ENCODE measurements at regions not wholly inside any gene's neighbourhood (a gene's known extent, or its start where the extent isn't known, plus 50 kb on each side); places are given as distances from the start of the nearest gene placed in this dataset.

- DNase-seq (ENCODE audit: low read depth in 2 of 2), result no peak
- H3K27ac ChIP-seq (ENCODE audit: insufficient read depth, low read length), result no peak overlapping the region
- no peak overlapping the region for H3K9ac ChIP-seq (ENCODE audit: insufficient read depth, low read length)
- H4K20me1 ChIP-seq (ENCODE audit: control insufficient read depth, extremely low read depth, insufficient read depth, low read length), result no peaks in the 10 kb centered on the region
- no peak overlapping the region for H3K4me3 ChIP-seq (replicated peaks in 1 of 4; ENCODE audit: control extremely low read depth in 1 of 4, insufficient read depth in 1 of 4, low read depth in 3 of 4, low read length in 4 of 4)
- H3K4me2 ChIP-seq (ENCODE audit: extremely low read depth, insufficient read depth, low read length), result no peak overlapping the region
- H3K36me3 ChIP-seq (ENCODE audit: control insufficient read depth, insufficient read depth, low read length), result no peaks in the 10 kb centered on the region
- no peaks in the 10 kb centered on the region for H3K9me3 ChIP-seq (ENCODE audit: control insufficient read depth, insufficient read depth, low read depth, low read length)
- no peaks in the 10 kb centered on the region for H3K27me3 ChIP-seq (ENCODE audit: control insufficient read depth, insufficient read depth, low read length)
- no peaks in the 10 kb centered on the region for H3K4me1 ChIP-seq (ENCODE audit: control insufficient read depth, extremely low read depth, insufficient read depth, low read length)
- TF ChIP-seq, protein P1, sequence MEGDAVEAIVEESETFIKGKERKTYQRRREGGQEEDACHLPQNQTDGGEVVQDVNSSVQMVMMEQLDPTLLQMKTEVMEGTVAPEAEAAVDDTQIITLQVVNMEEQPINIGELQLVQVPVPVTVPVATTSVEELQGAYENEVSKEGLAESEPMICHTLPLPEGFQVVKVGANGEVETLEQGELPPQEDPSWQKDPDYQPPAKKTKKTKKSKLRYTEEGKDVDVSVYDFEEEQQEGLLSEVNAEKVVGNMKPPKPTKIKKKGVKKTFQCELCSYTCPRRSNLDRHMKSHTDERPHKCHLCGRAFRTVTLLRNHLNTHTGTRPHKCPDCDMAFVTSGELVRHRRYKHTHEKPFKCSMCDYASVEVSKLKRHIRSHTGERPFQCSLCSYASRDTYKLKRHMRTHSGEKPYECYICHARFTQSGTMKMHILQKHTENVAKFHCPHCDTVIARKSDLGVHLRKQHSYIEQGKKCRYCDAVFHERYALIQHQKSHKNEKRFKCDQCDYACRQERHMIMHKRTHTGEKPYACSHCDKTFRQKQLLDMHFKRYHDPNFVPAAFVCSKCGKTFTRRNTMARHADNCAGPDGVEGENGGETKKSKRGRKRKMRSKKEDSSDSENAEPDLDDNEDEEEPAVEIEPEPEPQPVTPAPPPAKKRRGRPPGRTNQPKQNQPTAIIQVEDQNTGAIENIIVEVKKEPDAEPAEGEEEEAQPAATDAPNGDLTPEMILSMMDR (conservative IDR thresholded peaks at IDR 0.05 in 1 of 2, IDR thresholded peaks at IDR 0.05 in 1 of 2; ENCODE audit: low read depth in 1 of 2, low read length in 2 of 2), result no peak
- no peak for TF ChIP-seq EZH2 (IDR thresholded peaks at IDR 0.05; ENCODE audit: low read length, missing control alignments)
- no peak overlapping the region for H2AFZ ChIP-seq (ENCODE audit: low read length)
- H3K79me2 ChIP-seq (ENCODE audit: control insufficient read depth, insufficient read depth, low read length), result no peaks in the 10 kb centered on the region
Measured at GRCh38 chr9:78963911-78964310, 607.9 kb upstream of the TLE4 start.

DNA sequence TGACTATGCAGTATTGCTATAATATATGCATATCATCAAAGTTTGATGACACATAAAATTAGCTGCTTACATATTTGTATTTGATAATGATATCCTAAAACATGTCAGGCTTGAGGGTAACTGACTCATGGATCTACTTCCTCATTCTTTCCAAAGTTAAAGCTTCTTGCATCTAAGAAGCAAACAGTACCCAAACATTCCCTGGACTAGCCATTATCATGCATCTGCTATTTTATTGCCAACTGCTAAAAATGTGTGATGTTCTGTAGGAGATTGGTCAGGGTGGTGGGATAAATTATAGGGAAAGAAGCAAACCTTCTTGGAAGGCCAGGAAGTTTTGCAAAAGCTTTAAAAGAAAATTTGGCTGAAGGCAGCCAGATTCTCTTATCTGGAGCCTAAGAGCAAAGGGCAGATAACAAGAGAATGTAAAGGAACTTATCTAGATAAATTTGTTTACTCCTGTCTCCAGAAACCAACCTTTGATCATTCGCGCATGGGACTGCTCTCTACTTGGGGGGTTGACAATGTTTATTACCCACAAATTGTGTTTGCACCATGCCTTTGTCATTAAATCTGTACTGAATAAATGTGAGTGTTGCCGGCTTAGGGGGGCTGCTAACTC, 604.1 kb upstream of the TLE4 start:
- no peak overlapping the region for H3K9ac ChIP-seq (ENCODE audit: insufficient read depth, low read length)
- no peaks in the 10 kb centered on the region for H3K4me1 ChIP-seq (ENCODE audit: control insufficient read depth, extremely low read depth, insufficient read depth, low read length)
- no peaks in the 10 kb centered on the region for H3K79me2 ChIP-seq (ENCODE audit: control insufficient read depth, insufficient read depth, low read length)
- H4K20me1 ChIP-seq (ENCODE audit: control insufficient read depth, extremely low read depth, insufficient read depth, low read length), result no peaks in the 10 kb centered on the region
- no peak for TF ChIP-seq EZH2 (IDR thresholded peaks at IDR 0.05; ENCODE audit: low read length, missing control alignments)
- TF ChIP-seq, protein P1 (conservative IDR thresholded peaks at IDR 0.05 in 1 of 2, IDR thresholded peaks at IDR 0.05 in 1 of 2; ENCODE audit: low read depth in 1 of 2, low read length in 2 of 2), result no peak
- no peak overlapping the region for H2AFZ ChIP-seq (ENCODE audit: low read length)
- no peak overlapping the region for H3K27ac ChIP-seq (ENCODE audit: insufficient read depth, low read length)
- DNase-seq (ENCODE audit: low read depth in 2 of 2), result no peak
- H3K9me3 ChIP-seq (ENCODE audit: control insufficient read depth, insufficient read depth, low read depth, low read length), result no peaks in the 10 kb centered on the region
- H3K4me2 ChIP-seq (ENCODE audit: extremely low read depth, insufficient read depth, low read length), result no peak overlapping the region
- no peak overlapping the region for H3K4me3 ChIP-seq (replicated peaks in 1 of 4; ENCODE audit: control extremely low read depth in 1 of 4, insufficient read depth in 1 of 4, low read depth in 3 of 4, low read length in 4 of 4)
- H3K27me3 ChIP-seq (ENCODE audit: control insufficient read depth, insufficient read depth, low read length), result no peaks in the 10 kb centered on the region
- no peaks in the 10 kb centered on the region for H3K36me3 ChIP-seq (ENCODE audit: control insufficient read depth, insufficient read depth, low read length)

GRCh38 chr9:78970375-78970774, 601.4 kb upstream of the TLE4 start:
- Histone ChIP-seq H3K9me3 (ENCODE audit: control insufficient read depth, insufficient read depth, low read depth, low read length) (no peaks in the 10 kb centered on the region), H2AFZ (ENCODE audit: low read length) (no peak overlapping the region), H3K79me2 (ENCODE audit: control insufficient read depth, insufficient read depth, low read length) (no peaks in the 10 kb centered on the region), H3K4me3 (replicated peaks in 1 of 4; ENCODE audit: control extremely low read depth in 1 of 4, insufficient read depth in 1 of 4, low read depth in 3 of 4, low read length in 4 of 4) (no peak overlapping the region), H3K9ac (ENCODE audit: insufficient read depth, low read length) (no peak overlapping the region), H3K27me3 (ENCODE audit: control insufficient read depth, insufficient read depth, low read length) (no peaks in the 10 kb centered on the region), H3K27ac (ENCODE audit: insufficient read depth, low read length) (no peak overlapping the region), H4K20me1 (ENCODE audit: control insufficient read depth, extremely low read depth, insufficient read depth, low read length) (no peaks in the 10 kb centered on the region), H3K4me2 (ENCODE audit: extremely low read depth, insufficient read depth, low read length) (no peak overlapping the region), H3K36me3 (ENCODE audit: control insufficient read depth, insufficient read depth, low read length) (no peaks in the 10 kb centered on the region), H3K4me1 (ENCODE audit: control insufficient read depth, extremely low read depth, insufficient read depth, low read length) (no peaks in the 10 kb centered on the region)
- no peak for DNase-seq (ENCODE audit: low read depth in 2 of 2)
- no peak for TF ChIP-seq EZH2 (IDR thresholded peaks at IDR 0.05; ENCODE audit: low read length, missing control alignments)
- TF ChIP-seq, protein P1 (conservative IDR thresholded peaks at IDR 0.05 in 1 of 2, IDR thresholded peaks at IDR 0.05 in 1 of 2; ENCODE audit: low read depth in 1 of 2, low read length in 2 of 2), result no peak
